K562 (cell line): ENCODE measurements at regions not wholly inside any gene's neighbourhood (a gene's known extent, or its start where the extent isn't known, plus 50 kb on each side); places are given as distances from the start of the nearest gene placed in this dataset.

Source experiments
- CTCF ChIP-seq, 3 experiments: IDR thresholded peaks in 2 of 3; conservative IDR thresholded peaks in 1 of 3; 2 replicates each; pipeline ENCODE4 v1.5.1; 2011 to 2012; ENCODE audit warnings: low read length in 3 of 3, mild to moderate bottlenecking in 3 of 3, control low read depth in 2 of 3, improper control_type of control experiment in 1 of 3, inconsistent platforms in 1 of 3, low read depth in 1 of 3, mixed read lengths in 1 of 3, moderate library complexity in 1 of 3; ENCODE audit not compliant: insufficient read depth in 2 of 3
- NR2C2 ChIP-seq, 2 experiments: fragments of 200-800 bp in 1 of 2; sonication (Bioruptor generic) in 1 of 2; sonication (generic) in 1 of 2; formaldehyde crosslinking in 1 of 2; IDR thresholded peaks; 2 replicates each; pipeline versions ENCODE4 v1.6.1 to v1.8.0; 2016 to 2022; ENCODE audit warnings: mild to moderate bottlenecking in 1 of 2, missing compliant biosample characterization in 1 of 2, missing genetic modification characterization in 1 of 2, missing genetic modification reagents in 1 of 2
- RFX5 ChIP-seq: IDR thresholded peaks from 2 replicates; pipeline ENCODE4 v1.6.1; 2011; ENCODE audit warnings: low read depth, mild to moderate bottlenecking, improper control_type of control experiment, low read length
- SAP30 ChIP-seq: fragments of 200-600 bp; sonication (generic); IDR thresholded peaks from 2 replicates; pipeline ENCODE4 v1.6.1; 2012; ENCODE audit warnings: borderline replicate concordance, low read depth, mild to moderate bottlenecking, moderate library complexity, low read length, control low read depth, inconsistent platforms; ENCODE audit not compliant: insufficient read depth, poor library complexity, severe bottlenecking
- TF ChIP-seq, protein P1 (sequence below): sonication (generic); formaldehyde crosslinking; IDR thresholded peaks from 2 replicates; pipeline ENCODE4 v1.5.0; 2020; ENCODE audit warnings: missing genetic modification reagents
- TF ChIP-seq, protein P2 (sequence below): sonication (generic); formaldehyde crosslinking; IDR thresholded peaks from 2 replicates; pipeline ENCODE4 v1.8.1; 2023; ENCODE audit warnings: mild to moderate bottlenecking, missing genetic modification reagents

DNA sequence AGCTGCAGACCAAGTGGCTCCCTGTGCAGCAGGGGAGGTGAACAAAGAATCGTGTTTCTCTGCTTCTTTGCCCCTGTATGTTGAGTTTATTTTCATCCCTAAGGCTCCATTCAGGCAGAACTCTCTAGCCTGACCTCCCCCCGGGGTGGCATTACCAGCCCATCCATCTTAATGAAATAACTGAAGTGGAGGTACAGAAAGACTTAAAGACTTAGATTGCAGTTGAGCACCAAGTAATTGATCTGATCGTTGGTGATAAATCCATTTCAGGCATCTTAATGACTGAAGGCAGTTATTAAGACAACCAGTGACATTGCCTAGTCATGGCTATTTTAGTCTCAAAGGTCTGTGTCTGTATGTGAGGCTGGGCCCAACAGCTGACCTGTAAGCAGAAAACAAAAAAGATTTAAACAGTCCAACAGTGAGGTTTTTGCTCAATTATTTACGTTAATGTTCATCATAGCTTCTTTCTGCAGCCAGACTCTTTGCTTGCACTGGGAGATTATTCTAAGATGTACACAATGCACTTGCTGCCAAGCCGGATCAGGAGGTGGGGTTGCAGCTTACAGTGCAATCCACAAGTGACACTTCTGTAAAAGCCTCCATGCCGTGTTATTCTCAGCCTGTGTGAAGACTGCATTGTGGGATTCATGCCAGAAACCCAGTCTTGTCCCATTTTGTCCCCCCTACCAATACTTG, 363.0 kb upstream of the DUSP10 start:
- TF ChIP-seq RFX5 (no peak), SAP30 (no peak), CTCF (IDR thresholded peaks at IDR 0.05 in 2 of 3, conservative IDR thresholded peaks at IDR 0.05 in 1 of 3; ENCODE audit: insufficient read depth in 2 of 3, low read depth in 1 of 3, low read length in 3 of 3) (no peak), NR2C2 (CRISPR knock-in tag; IDR thresholded peaks at IDR 0.05) (no peak), NR2C2 (tag; IDR thresholded peaks at IDR 0.05) (no peak)
- TF ChIP-seq, protein P1, sequence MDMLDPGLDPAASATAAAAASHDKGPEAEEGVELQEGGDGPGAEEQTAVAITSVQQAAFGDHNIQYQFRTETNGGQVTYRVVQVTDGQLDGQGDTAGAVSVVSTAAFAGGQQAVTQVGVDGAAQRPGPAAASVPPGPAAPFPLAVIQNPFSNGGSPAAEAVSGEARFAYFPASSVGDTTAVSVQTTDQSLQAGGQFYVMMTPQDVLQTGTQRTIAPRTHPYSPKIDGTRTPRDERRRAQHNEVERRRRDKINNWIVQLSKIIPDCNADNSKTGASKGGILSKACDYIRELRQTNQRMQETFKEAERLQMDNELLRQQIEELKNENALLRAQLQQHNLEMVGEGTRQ (CRISPR knock-in tag): no peak
- TF ChIP-seq, protein P2, sequence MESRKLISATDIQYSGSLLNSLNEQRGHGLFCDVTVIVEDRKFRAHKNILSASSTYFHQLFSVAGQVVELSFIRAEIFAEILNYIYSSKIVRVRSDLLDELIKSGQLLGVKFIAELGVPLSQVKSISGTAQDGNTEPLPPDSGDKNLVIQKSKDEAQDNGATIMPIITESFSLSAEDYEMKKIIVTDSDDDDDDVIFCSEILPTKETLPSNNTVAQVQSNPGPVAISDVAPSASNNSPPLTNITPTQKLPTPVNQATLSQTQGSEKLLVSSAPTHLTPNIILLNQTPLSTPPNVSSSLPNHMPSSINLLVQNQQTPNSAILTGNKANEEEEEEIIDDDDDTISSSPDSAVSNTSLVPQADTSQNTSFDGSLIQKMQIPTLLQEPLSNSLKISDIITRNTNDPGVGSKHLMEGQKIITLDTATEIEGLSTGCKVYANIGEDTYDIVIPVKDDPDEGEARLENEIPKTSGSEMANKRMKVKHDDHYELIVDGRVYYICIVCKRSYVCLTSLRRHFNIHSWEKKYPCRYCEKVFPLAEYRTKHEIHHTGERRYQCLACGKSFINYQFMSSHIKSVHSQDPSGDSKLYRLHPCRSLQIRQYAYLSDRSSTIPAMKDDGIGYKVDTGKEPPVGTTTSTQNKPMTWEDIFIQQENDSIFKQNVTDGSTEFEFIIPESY (CRISPR knock-in tag): no peak
